Thyroid gland (tissue), 4 donors: ENCODE measurements at regions not wholly inside any gene's neighbourhood (a gene's known extent, or its start where the extent isn't known, plus 50 kb on each side); places are given as distances from the start of the nearest gene placed in this dataset.

Source experiments
- DNase-seq, 2 donors: peaks; one replicate each; pipeline ENCODE4 v3.0.0-alpha.2; 2019
- H3K27ac ChIP-seq, 3 donors: fragments of 200-600 bp; sonication (generic); 1 replicate in 2 of 3; 2 replicates in 1 of 3; pipeline ENCODE4 v1.5.1; 2016 to 2019; ENCODE audit warnings: mild to moderate bottlenecking in 1 of 3, moderate library complexity in 1 of 3
- H3K27me3 ChIP-seq: fragments of 200-600 bp; sonication (generic); one replicate; pipeline ENCODE4 v1.5.1; 2019
- H3K36me3 ChIP-seq, 2 donors: fragments of 200-600 bp; sonication (generic); one replicate each; pipeline ENCODE4 v1.5.1; 2016 to 2019
- H3K4me1 ChIP-seq, 2 donors: fragments of 200-600 bp; sonication (generic); one replicate each; pipeline ENCODE4 v1.5.1; 2017 to 2019
- H3K4me3 ChIP-seq, 3 donors: fragments of 200-600 bp; sonication (generic); replicated peaks in 1 of 3; 1 replicate in 2 of 3; 2 replicates in 1 of 3; pipeline ENCODE4 v1.5.1; 2016; ENCODE audit warnings: mild to moderate bottlenecking in 1 of 3
- H3K9me3 ChIP-seq: fragments of 200-600 bp; sonication (generic); one replicate; pipeline ENCODE4 v1.5.1; 2017
- CTCF ChIP-seq, 6 experiments: fragments of 200-600 bp in 3 of 6; fragments of 450-650 bp in 3 of 6; sonication (generic) in 3 of 6; IDR thresholded peaks; one replicate each; pipeline ENCODE4 v1.5.1; 2016 to 2019; ENCODE audit warnings: antibody characterized with exemption in 6 of 6, mild to moderate bottlenecking in 2 of 6, inconsistent platforms in 1 of 6, moderate library complexity in 1 of 6
- POLR2A ChIP-seq, 2 donors: fragments of 450-650 bp; IDR thresholded peaks; one replicate each; pipeline ENCODE4 v1.6.1; 2017; ENCODE audit warnings: antibody characterized with exemption in 2 of 2, mild to moderate bottlenecking in 2 of 2, moderate library complexity in 1 of 2
- WGBS, 2 donors: methylation state at CpG; one replicate each; pipeline ENCODE4 v1.1.5; 2017; 5-methylcytosine and 5-hydroxymethylcytosine counted together
- intact Hi-C: fragments of 100-400 bp; cut with DNase I; formaldehyde crosslinking; loops from one replicate; pipeline ENCODE4 v1.15.1; 2023

- no peaks in the 10 kb centered on the region for H3K9me3 ChIP-seq
- no peak overlapping the region for H3K27ac ChIP-seq
- no peak overlapping the region for H3K4me3 ChIP-seq
- H3K27me3 ChIP-seq = no peaks in the 10 kb centered on the region
- WGBS, 2 donors = 82 to 91% methylated on average over 10 of the region's 10 CpGs
- TF ChIP-seq CTCF (IDR thresholded peaks at IDR 0.05) (no peak), POLR2A (IDR thresholded peaks at IDR 0.05) (no peak)
- H3K4me1 ChIP-seq = peaks cover 4 to 15% of the 10 kb centered on the region in 2 donors
- intact Hi-C loops = no loop called here
- DNase-seq = no peak
- H3K36me3 ChIP-seq = no peaks in the 10 kb centered on the region
Measured at GRCh38 chr2:120863661-120864320, 128.1 kb downstream of the GLI2 start.

- Histone ChIP-seq H3K4me3 (no peak overlapping the region), H3K9me3 (no peaks in the 10 kb centered on the region), H3K4me1 (peaks cover 4 to 15% of the 10 kb centered on the region in 2 donors), H3K27me3 (no peaks in the 10 kb centered on the region), H3K36me3 (no peaks in the 10 kb centered on the region), H3K27ac (no peak overlapping the region)
- intact Hi-C loops = no loop called here
- no peak for TF ChIP-seq POLR2A (IDR thresholded peaks at IDR 0.05)
- TF ChIP-seq CTCF (IDR thresholded peaks at IDR 0.05) = no peak
- no peak for DNase-seq
- WGBS, 2 donors = 58 to 74% methylated on average over 2 to 8 of the region's 11 CpGs
Measured at GRCh38 chr2:120864981-120865380, 129.3 kb downstream of the GLI2 start.

GRCh38 chr2:120865656-120866055 lies 130.0 kb downstream of the GLI2 start:
- Histone ChIP-seq H3K27ac (no peak overlapping the region), H3K4me3 (no peak overlapping the region), H3K27me3 (no peaks in the 10 kb centered on the region), H3K36me3 (no peaks in the 10 kb centered on the region), H3K4me1 (peaks cover 4 to 15% of the 10 kb centered on the region in 2 donors), H3K9me3 (no peaks in the 10 kb centered on the region)
- intact Hi-C loops = no loop called here
- no peak for DNase-seq
- TF ChIP-seq POLR2A (IDR thresholded peaks at IDR 0.05) = no peak
- no peak for TF ChIP-seq CTCF (IDR thresholded peaks at IDR 0.05)
- 92 to 100% methylated on average over 6 to 7 of the region's 8 CpGs for WGBS, 2 donors

GRCh38 chr2:120866071-120866470 lies 130.4 kb downstream of the GLI2 start:
- H3K4me3 ChIP-seq = no peak overlapping the region
- no peaks in the 10 kb centered on the region for H3K9me3 ChIP-seq
- intact Hi-C loops = no loop called here
- 84 to 87% methylated on average over 7 of the region's 7 CpGs for WGBS, 2 donors
- peaks cover 4 to 15% of the 10 kb centered on the region in 2 donors for H3K4me1 ChIP-seq
- no peak overlapping the region for H3K27ac ChIP-seq
- H3K27me3 ChIP-seq = no peaks in the 10 kb centered on the region
- no peak for DNase-seq
- no peak for TF ChIP-seq CTCF (IDR thresholded peaks at IDR 0.05)
- TF ChIP-seq POLR2A (IDR thresholded peaks at IDR 0.05) = no peak
- H3K36me3 ChIP-seq = no peaks in the 10 kb centered on the region

- no peaks in the 10 kb centered on the region for H3K9me3 ChIP-seq
- DNase-seq = no peak
- 82 to 96% methylated on average over 11 to 14 of the region's 14 CpGs for WGBS, 2 donors
- H3K27me3 ChIP-seq = no peaks in the 10 kb centered on the region
- no peak for TF ChIP-seq CTCF (IDR thresholded peaks at IDR 0.05)
- no peak for TF ChIP-seq POLR2A (IDR thresholded peaks at IDR 0.05)
- peaks cover 4 to 15% of the 10 kb centered on the region in 2 donors for H3K4me1 ChIP-seq
- peak overlapping the region in 1 of 3 donors; percentile 16 for H3K4me3 ChIP-seq
- H3K27ac ChIP-seq = peak overlapping the region in 1 of 3 donors; percentile 51
- intact Hi-C loops = no loop called here
- no peaks in the 10 kb centered on the region for H3K36me3 ChIP-seq
Measured at GRCh38 chr2:120866483-120867140, 130.9 kb downstream of the GLI2 start.
